GM12875 (cell line): ENCODE measurements at regions not wholly inside any gene's neighbourhood (a gene's known extent, or its start where the extent isn't known, plus 50 kb on each side); places are given as distances from the start of the nearest gene placed in this dataset.

Experiments used
- H3K4me3 ChIP-seq: one replicate; pipeline ENCODE4 v1.5.1; 2011; ENCODE audit warnings: low read depth, low read length, control low read depth
- TF ChIP-seq, protein P1 (sequence below): IDR thresholded peaks from 2 replicates; pipeline ENCODE4 v1.5.1; 2011; ENCODE audit warnings: low read depth, mild to moderate bottlenecking, control low read depth, inconsistent platforms, low read length, moderate library complexity, borderline replicate concordance; ENCODE audit not compliant: insufficient read depth

DNA sequence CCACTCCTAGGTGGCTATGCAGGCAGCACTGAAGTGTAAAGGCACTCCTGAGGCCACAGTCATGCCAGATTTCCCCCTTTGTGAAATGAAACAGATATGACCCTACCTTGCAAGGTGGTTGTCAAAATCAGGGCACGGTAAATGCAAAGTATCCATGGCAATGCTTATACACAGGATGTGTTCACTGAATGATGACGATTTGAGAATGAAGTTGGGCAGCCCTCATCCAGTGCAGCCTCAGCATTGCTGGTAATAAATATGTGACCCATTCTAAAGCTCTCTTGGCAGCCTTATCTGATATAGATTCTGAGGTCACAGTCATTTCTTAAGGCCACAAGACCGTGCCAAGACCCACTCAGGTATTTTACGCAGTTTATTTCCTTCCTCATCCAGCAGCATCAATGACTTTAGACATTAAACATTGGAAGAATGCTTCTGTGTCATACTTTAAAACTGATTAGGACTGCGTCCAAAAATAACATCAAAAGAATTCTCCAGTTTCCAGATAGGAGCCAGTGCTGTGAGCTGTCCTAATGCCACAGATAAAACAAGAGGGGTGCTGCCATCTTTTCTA lies 125.5 kb upstream of the SERTAD2 start:
- TF ChIP-seq, protein P1, sequence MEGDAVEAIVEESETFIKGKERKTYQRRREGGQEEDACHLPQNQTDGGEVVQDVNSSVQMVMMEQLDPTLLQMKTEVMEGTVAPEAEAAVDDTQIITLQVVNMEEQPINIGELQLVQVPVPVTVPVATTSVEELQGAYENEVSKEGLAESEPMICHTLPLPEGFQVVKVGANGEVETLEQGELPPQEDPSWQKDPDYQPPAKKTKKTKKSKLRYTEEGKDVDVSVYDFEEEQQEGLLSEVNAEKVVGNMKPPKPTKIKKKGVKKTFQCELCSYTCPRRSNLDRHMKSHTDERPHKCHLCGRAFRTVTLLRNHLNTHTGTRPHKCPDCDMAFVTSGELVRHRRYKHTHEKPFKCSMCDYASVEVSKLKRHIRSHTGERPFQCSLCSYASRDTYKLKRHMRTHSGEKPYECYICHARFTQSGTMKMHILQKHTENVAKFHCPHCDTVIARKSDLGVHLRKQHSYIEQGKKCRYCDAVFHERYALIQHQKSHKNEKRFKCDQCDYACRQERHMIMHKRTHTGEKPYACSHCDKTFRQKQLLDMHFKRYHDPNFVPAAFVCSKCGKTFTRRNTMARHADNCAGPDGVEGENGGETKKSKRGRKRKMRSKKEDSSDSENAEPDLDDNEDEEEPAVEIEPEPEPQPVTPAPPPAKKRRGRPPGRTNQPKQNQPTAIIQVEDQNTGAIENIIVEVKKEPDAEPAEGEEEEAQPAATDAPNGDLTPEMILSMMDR: no peak
- no peak overlapping the region for H3K4me3 ChIP-seq

DNA sequence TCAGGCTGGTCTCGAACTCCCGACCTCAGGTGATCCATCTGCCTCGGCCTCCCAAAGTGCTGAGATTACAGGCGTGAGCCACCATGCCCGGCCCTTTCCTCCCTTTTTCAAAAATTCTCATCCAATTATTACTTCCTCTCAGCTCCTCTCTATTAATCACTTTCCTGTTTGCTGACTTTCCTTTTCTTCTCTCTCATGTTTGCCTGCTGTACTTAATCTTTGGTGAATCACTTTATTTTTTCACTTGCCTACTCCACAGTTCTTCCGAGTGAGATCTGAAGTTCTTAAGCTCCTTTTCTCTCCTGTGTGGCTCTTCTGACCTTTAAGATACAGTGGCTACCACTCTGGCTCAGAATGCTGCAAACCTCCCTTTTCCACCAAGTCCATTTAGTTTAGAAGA lies 126.3 kb upstream of the SERTAD2 start:
- H3K4me3 ChIP-seq: no peak overlapping the region
- TF ChIP-seq, protein P1: no peak

DNA sequence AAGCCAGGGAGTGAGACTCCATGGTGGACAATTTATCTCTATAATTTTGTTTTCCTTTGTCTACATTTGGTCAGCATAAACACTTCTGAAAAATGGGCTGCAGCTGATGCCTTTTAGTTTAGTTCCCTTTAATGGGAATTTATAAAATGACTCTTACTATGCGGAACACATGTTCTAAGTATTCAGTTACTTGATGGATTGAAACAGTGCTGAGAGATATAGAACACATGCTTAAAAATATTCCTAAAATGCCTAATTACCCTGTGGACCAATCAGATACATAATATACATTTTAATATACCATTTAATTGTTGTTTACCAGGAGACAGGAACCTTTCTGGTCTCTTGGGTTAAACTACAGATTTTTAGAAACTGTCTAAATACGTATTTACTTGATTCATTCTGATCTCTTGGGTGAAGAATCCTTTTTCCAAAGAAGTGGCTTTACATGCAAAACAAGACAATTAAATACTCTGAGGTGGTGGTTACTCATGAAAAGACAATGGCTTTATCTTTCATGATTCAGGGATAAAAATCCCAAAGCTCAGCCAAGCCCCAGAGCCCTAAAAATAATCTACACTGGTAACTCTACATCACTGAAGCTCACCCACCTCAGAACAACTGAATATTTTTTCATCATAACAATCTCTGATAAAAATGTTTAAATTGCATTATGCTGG lies 128.1 kb upstream of the SERTAD2 start:
- H3K4me3 ChIP-seq: no peak overlapping the region
- TF ChIP-seq, protein P1: no peak

DNA sequence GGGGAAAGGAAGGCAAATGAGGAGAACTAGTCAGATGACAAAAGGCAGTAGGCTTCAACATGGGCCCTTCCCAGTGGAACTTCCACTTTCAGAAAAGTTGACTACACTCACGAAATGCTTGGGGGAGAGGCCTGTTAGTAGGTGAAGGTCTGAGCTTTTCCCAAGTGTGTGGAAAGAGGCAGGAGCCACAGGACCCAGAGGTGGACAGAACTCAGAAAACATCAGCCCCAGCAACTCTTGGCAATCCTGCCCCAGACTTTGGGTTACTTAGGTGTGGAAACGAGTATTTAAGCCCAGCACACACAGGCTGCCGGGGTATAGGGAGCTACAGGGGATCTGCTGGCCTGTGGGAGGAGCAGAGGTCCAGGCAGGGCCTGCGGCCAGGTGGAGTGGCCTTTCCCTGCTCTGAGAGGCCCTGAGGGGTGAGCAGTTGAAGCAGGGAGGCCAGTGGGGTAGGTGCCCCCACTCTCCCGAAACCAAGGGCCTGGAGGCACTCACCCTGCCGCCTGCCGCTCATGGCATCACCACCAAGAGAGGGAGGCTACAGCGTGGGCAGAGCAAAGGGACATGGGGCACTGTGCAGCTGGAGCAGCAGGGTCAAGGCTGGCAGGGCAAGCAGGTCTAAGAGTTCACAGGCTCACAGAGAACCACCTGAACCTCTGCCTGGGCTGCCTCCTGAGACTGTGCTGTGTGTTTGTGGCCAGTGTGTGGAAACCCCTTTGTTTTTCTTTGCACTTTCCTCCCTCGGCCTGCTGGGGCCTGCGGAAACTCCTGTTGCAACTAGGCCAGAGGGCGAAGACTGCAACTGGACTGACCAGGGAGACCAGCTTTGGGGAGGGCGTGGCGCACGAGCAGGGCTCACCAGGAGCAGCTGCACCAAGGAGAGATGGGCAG lies 130.7 kb upstream of the SERTAD2 start:
- TF ChIP-seq, protein P1: no peak
- H3K4me3 ChIP-seq: no peak overlapping the region

DNA sequence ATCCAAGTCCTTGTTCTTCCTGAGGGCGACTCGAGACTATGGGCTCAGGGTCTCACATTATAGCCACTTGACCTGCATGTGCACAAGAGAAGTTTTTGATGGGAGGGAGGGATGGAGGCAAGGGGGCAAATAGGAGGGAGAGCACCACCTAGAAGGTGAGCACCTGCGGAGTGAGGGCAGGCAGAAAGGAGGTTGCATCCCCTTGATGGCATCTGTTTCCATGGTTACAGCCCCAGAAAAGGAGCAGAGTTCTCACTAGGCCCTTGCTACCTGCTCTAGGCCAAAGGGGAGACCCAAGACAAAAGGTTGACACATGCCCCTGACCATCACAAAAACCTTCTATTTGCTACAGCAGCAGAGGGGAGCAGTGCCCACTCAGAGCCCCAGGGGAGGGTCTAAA lies 131.5 kb upstream of the SERTAD2 start:
- TF ChIP-seq, protein P1: no peak
- no peak overlapping the region for H3K4me3 ChIP-seq

DNA sequence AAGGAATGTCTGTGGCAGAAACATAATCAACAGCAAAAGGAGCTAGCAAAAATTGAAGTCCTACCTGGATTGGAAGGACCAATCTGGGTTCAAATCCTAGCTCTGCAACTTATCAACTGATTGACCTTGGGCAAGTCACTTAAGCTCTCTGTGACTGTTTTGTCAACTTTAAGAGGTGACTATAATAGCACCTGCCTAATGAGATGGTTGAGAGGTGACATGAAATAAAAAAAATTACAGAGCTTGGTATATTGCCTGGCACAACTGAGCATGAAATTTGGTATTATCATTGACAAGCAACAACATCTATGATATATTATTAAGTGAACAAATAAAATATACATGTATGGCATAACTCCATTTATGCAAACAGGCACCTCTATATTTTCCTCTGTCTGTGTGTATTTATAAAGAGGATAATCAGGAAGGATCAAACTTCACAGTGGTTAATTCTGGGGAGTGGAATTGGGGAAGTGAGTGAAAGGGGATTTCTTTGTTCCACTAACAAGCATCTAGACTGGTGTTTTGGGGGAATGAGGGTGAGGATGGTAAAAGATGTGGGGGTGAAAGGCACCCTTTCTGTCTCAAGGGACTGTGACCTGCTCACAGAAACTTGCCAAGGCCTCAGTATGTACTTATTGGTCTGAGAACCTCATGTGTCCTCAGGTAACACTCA lies 132.8 kb upstream of the SERTAD2 start:
- no peak overlapping the region for H3K4me3 ChIP-seq
- TF ChIP-seq, protein P1: no peak
